Retinal pigment epithelial cell (primary cell): ENCODE measurements at regions not wholly inside any gene's neighbourhood (a gene's known extent, or its start where the extent isn't known, plus 50 kb on each side); places are given as distances from the start of the nearest gene placed in this dataset.

Experiments used
- DNase-seq: peaks from one replicate; pipeline ENCODE4 v3.0.0-alpha.2; 2010; ENCODE audit warnings: low read depth
- H3K4me3 ChIP-seq: 2 replicates; pipeline ENCODE4 v1.5.1; 2011; ENCODE audit warnings: mild to moderate bottlenecking, low read length, control low read depth, moderate library complexity
- TF ChIP-seq, protein P1 (sequence below): conservative IDR thresholded peaks from 2 replicates; pipeline ENCODE4 v1.5.1; 2011; ENCODE audit warnings: low read depth, low read length, control low read depth, inconsistent platforms

DNA sequence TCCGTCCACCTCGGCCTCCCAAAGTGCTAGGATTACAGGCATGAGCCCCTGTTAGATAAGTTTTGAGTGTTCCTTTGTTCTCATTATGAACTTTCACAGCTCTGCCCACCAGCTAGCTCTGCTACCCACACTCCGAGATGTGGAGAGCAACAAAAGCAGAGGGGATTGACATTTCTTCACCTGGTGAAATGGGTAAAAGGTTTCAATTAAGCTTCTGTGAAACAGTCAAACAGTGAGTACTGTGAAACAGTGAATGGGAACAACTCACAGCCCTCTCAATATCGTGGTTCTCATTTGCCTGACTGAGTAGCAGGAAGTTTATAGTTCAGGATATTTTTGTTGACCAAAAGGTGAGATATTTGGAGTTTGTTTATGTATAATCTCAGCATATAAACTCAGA is 412.8 kb downstream of the CD83 start:
- DNase-seq, result no peak
- H3K4me3 ChIP-seq, result no peak overlapping the region
- TF ChIP-seq, protein P1, sequence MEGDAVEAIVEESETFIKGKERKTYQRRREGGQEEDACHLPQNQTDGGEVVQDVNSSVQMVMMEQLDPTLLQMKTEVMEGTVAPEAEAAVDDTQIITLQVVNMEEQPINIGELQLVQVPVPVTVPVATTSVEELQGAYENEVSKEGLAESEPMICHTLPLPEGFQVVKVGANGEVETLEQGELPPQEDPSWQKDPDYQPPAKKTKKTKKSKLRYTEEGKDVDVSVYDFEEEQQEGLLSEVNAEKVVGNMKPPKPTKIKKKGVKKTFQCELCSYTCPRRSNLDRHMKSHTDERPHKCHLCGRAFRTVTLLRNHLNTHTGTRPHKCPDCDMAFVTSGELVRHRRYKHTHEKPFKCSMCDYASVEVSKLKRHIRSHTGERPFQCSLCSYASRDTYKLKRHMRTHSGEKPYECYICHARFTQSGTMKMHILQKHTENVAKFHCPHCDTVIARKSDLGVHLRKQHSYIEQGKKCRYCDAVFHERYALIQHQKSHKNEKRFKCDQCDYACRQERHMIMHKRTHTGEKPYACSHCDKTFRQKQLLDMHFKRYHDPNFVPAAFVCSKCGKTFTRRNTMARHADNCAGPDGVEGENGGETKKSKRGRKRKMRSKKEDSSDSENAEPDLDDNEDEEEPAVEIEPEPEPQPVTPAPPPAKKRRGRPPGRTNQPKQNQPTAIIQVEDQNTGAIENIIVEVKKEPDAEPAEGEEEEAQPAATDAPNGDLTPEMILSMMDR, result no peak

DNA sequence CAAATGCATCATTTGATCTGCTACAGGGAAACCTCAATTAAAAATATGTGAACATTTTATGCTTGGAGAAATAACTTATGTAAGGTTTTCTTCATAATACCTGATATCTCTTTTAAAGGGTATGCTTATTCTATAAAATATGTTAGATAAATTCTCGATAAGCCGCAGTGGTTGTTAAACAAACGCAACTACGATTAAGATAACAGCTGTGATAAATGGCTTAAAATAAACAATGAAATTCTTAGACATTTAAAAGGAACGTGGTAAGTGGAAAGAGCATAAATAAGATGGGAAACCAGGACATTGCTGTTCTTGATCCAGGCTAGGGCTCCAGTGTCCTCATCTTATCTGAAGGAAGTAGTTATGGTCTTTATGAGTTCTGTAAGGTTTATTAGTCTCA is 415.9 kb downstream of the CD83 start:
- TF ChIP-seq, protein P1, result no peak
- no peak overlapping the region for H3K4me3 ChIP-seq
- no peak for DNase-seq

DNA sequence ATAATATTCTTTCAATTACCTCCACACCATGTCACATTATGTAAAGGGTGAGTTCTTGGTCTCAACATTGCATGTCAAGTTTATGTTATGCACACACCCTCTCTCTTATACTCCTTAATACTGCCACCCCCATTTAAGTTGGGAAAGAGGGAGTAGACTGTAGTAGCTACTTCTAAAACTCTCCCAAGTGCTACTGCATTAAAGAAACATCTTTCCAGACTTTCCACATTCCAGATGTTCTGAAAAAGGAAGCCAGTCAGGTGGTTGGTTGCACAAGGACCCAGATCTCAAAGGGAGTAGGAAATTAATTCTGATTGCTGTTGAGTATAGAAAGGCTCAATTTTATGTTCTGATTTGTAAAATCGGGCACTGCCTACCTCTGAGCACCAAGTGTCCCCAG is 419.5 kb downstream of the CD83 start:
- no peak for DNase-seq
- H3K4me3 ChIP-seq, result no peak overlapping the region
- TF ChIP-seq, protein P1, result no peak

DNA sequence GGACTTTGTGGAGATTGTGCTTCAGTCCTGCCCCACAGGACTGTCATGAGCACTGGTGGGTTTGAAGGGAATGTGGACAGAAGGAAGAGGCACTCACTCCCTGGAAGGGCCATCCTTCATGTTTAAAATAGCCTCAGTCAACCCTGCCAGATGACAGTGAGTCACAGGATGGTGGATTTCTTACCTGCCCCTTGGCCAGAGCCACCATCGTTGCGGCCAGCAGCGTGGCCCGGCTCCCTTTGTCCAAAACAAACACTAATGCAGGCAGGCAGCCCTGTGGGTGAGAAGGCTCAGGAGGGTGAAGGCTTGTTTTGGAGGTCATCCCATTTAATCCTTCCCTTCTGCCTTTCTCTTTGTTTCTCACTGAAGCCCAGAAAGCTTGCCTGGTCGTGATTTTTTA is 422.7 kb downstream of the CD83 start:
- TF ChIP-seq, protein P1, result no peak
- H3K4me3 ChIP-seq, result no peak overlapping the region
- DNase-seq, result no peak

DNA sequence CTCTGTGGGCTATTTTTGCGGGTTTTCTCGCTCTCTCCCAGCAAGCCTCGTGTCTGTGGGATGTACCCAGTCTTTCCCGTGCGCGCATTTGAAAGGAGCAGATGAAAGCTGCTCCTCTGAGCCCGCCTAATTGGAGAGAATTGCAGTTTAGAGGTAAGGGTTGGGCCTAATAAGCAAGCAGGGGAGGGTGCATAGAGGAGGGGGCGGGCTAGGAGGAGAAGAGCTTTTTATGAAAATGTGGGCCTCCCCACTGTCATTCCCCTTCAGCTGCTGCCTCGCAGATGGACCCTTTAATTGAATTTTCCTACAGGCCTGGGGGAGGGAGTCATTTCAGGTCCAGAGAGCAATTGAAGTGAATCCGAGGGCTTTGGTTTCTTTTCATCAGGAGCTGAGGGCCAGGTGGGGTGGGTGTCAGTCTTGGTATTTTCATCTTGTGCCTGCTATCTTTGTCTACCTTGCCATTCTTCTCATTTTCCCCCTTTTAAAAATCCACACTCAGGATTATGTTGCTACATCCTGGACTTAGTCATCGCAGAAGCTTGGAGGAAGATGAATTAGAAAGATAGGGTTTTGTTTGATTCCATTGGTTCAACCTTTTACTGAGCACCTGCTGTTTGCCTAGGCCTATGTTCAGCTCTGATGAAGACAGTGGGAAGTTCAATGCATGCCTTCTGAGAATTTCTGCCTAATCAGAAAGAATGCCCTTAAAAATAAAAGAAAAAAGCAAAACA is 423.4 kb downstream of the CD83 start:
- TF ChIP-seq, protein P1, result no peak
- DNase-seq, result no peak

DNA sequence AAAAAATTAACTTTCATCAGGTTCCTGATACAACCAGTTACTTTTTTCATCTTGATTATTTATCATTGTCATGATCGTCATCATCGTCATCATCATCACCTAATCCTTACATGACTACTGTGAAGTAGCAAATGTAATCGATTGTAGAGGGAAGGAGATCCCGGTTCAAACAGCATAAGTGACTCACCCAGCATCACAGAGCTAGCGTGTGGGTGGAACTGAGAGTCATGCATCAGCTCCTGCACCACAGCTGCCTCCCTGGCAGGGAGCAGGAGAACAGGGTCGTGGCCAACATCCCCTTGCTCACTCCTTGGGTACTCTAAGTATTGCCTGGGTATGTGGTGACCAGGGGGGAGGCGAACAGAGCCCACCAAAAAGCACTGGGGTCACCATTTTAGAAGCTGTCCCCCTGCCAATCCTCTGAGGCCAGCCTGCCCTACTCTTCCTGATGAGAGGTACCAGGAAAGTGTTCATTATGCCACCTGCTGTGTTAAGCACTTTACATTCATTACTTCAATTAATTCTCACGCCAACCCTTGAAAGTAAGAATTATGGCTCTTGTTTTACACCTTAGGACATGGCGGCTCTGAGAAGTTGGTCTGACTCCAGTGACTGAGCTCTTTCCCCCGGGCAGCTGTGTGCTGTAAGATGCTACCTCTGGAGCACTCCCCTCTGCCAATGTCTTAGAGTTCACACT is 425.2 kb downstream of the CD83 start:
- H3K4me3 ChIP-seq, result no peak overlapping the region
- DNase-seq, result peak; percentile 15
- TF ChIP-seq, protein P1, result no peak

More for the DNA sequence above, 423.4 kb downstream of the CD83 start:
- H3K4me3 ChIP-seq, result no peak overlapping the region
